Left lobe of liver (tissue), 2 donors: ENCODE measurements at regions not wholly inside any gene's neighbourhood (a gene's known extent, or its start where the extent isn't known, plus 50 kb on each side); places are given as distances from the start of the nearest gene placed in this dataset.
A peak's percentile ranks its signal among the peaks of the same experiment; 100 is the strongest.

Source experiments
- ATAC-seq: fragments of 200-7000 bp; cut with Tn5 transposase; one replicate; pipeline ENCODE4 v1.9.1; 2020; ENCODE audit warnings: mild to moderate bottlenecking, moderate library complexity
- DNase-seq: peaks from one replicate; pipeline ENCODE4 v3.0.0-alpha.2; 2020; ENCODE audit warnings: low spot score
- donor health status: DM: no; HTN: no; CAD: no; lungs with moderate emphysema.
- donor health status: DM: no; HTN: yes; CAD: no.

GRCh38 chr1:112312879-112313278 is 83.1 kb upstream of the CTTNBP2NL start:
- ATAC-seq (no peak), DNase-seq (no peak)

- no peak for ATAC-seq
- DNase-seq = no peak
Measured at GRCh38 chr1:112316254-112316913, 79.6 kb upstream of the CTTNBP2NL start.

- DNase-seq (no peak), ATAC-seq (no peak)
Measured at GRCh38 chr1:112317140-112317539, 78.9 kb upstream of the CTTNBP2NL start.

GRCh38 chr1:112317611-112318062 is 78.4 kb upstream of the CTTNBP2NL start:
- no peak for DNase-seq
- no peak for ATAC-seq

- ATAC-seq (no peak), DNase-seq (no peak)
Measured at GRCh38 chr1:112318263-112318662, 77.8 kb upstream of the CTTNBP2NL start.

GRCh38 chr1:112318698-112319370 is 77.2 kb upstream of the CTTNBP2NL start:
- ATAC-seq (no peak), DNase-seq (no peak)

- no peak for DNase-seq
- ATAC-seq = no peak
Measured at GRCh38 chr1:112319371-112320040, 76.5 kb upstream of the CTTNBP2NL start.

GRCh38 chr1:112320058-112320457 is 76.0 kb upstream of the CTTNBP2NL start:
- ATAC-seq (no peak), DNase-seq (no peak)

- DNase-seq (no peak), ATAC-seq (no peak)
Measured at GRCh38 chr1:112322018-112322417, 74.0 kb upstream of the CTTNBP2NL start.

- ATAC-seq = no peak
- DNase-seq = no peak
Measured at GRCh38 chr1:112322983-112323678, 72.9 kb upstream of the CTTNBP2NL start.

- DNase-seq = no peak
- ATAC-seq = no peak
Measured at GRCh38 chr1:112325504-112325903, 70.5 kb upstream of the CTTNBP2NL start.

GRCh38 chr1:112328600-112328999 is 67.4 kb upstream of the CTTNBP2NL start:
- ATAC-seq = no peak
- DNase-seq = no peak

GRCh38 chr1:112332176-112333150 is 63.6 kb upstream of the CTTNBP2NL start:
- no peak for DNase-seq
- no peak for ATAC-seq

GRCh38 chr1:112335351-112335750 is 60.7 kb upstream of the CTTNBP2NL start:
- DNase-seq (no peak), ATAC-seq (no peak)

- DNase-seq = peak; percentile 46
- ATAC-seq = peak; percentile 97
Measured at GRCh38 chr1:112337028-112337531, 58.9 kb upstream of the CTTNBP2NL start.

GRCh38 chr1:112341986-112342385 is 54.0 kb upstream of the CTTNBP2NL start:
- no peak for ATAC-seq

GRCh38 chr1:112342558-112342957 is 53.5 kb upstream of the CTTNBP2NL start:
- no peak for DNase-seq
- ATAC-seq = no peak

More at GRCh38 chr1:112341986-112342385, 54.0 kb upstream of the CTTNBP2NL start:
- DNase-seq = no peak

- ATAC-seq (no peak), DNase-seq (no peak)
Measured at GRCh38 chr1:112344754-112345423, 51.1 kb upstream of the CTTNBP2NL start.
